HUES64 (cell line): ENCODE measurements at regions not wholly inside any gene's neighbourhood (a gene's known extent, or its start where the extent isn't known, plus 50 kb on each side); places are given as distances from the start of the nearest gene placed in this dataset.
"Not testable (repeated sequence)": the region's sequence is repeated elsewhere in the genome, so short reads cannot be mapped to it uniquely, and the experiment has no call there.

ENCODE experiments used
- H3K27ac ChIP-seq: 2 replicates; pipeline ENCODE4 v1.7.0; 2013; ENCODE audit warnings: low read depth, low read length, inconsistent platforms
- H3K27me3 ChIP-seq: 2 replicates; pipeline ENCODE4 v1.6.1; 2013; ENCODE audit warnings: mild to moderate bottlenecking, low read length; ENCODE audit not compliant: insufficient read depth
- H3K36me3 ChIP-seq: 2 replicates; pipeline ENCODE4 v1.6.1; 2013; ENCODE audit warnings: mild to moderate bottlenecking, low read length; ENCODE audit not compliant: insufficient read depth
- H3K4me1 ChIP-seq: 2 replicates; pipeline ENCODE4 v1.6.1; 2013; ENCODE audit warnings: mild to moderate bottlenecking, low read length, moderate library complexity; ENCODE audit not compliant: insufficient read depth
- H3K4me3 ChIP-seq: 2 replicates; pipeline ENCODE4 v1.5.1; 2013; ENCODE audit warnings: mild to moderate bottlenecking, low read length, moderate library complexity
- H3K9ac ChIP-seq: 2 replicates; pipeline ENCODE4 v1.6.1; 2013; ENCODE audit warnings: mild to moderate bottlenecking, low read depth, low read length
- H3K9me3 ChIP-seq: 2 replicates; pipeline ENCODE4 v1.6.1; 2013; ENCODE audit warnings: low read depth, low read length; ENCODE audit not compliant: insufficient read depth
- WGBS: fragments of 150-250, 120-280 bp; methylation state at CpG from one replicate; pipeline ENCODE4 v1.1.7; 2013; ENCODE audit warnings: missing lambda C conversion rate; 5-methylcytosine and 5-hydroxymethylcytosine counted together

DNA sequence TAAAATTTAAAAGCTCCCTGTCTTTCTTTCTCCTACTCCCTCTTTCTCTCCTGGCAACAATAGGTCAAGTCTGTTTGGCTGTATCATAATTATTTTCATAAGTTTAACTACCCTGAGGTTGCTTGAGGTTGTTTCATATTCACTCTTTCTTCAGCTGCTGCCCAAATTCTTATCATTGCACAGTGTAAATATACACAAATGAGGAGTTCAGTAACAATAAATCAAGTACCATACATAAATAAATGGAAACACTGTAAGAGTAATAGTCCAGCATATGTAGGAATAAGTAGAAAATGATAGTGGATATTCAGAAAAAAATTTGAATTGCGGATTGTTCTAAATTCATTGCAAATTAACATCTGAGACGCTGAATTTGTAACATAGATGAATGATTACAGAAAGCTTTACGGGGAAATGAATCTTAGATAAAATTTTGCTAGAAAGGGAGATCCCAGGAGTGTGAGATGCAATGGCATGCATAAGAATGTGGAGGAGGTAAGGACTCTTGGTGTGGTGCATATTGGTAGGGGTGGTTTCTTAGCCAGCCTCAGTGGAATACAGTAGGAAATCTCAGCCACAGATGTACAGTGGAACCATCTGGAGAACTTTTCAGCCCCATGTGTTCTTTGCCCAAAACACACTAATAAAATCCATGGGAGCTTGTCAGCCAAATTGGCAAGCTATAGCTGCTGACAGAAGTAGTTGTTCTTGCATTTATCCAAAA lies 480.7 kb downstream of the HTR1B start:
- Histone ChIP-seq H3K27ac (no peak overlapping the region), H3K4me3 (no peak overlapping the region), H3K36me3 (no peaks in the 10 kb centered on the region), H3K27me3 (no peaks in the 10 kb centered on the region), H3K9ac (no peak overlapping the region), H3K9me3 (no peaks in the 10 kb centered on the region), H3K4me1 (no peaks in the 10 kb centered on the region)
- WGBS: 92% methylated on average over 3 of the region's 3 CpGs

DNA sequence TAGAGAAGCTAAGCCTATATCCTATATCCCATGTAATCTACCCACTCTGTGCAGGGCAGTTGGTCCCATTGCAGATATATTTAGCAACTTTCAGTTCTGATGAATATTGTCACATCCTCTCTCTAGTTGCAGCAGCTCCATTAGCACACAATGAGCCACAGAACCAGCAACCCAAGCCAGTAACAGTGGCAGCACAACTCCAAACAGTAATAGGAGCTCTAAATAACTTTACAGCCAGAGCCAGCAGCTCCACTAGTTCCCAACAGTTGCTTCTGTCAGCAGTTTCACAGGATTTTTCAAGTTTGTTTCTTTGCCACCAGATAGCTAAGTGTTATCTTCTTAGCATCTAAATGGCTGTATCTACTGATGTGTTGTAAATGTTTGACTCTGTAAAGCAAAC lies 490.8 kb downstream of the HTR1B start:
- no peaks in the 10 kb centered on the region for H3K9me3 ChIP-seq
- no peaks in the 10 kb centered on the region for H3K36me3 ChIP-seq
- peaks cover 5% of the 10 kb centered on the region; the same call in 1 of the 2 replicates for H3K4me1 ChIP-seq
- no peak overlapping the region for H3K9ac ChIP-seq
- H3K4me3 ChIP-seq: no peak overlapping the region
- H3K27me3 ChIP-seq: no peaks in the 10 kb centered on the region
- H3K27ac ChIP-seq: no peak overlapping the region

DNA sequence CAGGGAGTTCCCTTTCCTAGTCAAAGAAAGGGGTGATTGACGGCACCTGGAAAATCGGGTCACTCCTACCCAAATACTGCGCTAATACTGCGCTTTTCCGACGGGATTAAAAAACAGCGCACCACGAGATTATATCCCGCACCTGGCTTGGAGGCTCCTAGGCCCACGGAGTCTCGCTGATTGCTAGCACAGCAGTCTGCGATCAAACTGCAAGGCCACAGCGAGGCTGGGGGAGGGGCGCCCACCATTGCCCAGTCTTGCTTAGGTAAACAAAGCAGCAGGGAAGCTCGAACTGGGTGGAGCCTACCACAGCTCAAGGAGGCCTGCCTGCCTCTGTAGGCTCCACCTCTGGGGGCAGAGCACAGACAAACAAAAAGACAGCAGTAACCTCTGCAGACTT lies 504.1 kb downstream of the HTR1B start:
- not testable (repeated sequence) for H3K27ac ChIP-seq, H3K27me3 ChIP-seq, H3K9me3 ChIP-seq, H3K36me3 ChIP-seq, H3K9ac ChIP-seq, H3K4me3 ChIP-seq, H3K4me1 ChIP-seq
- WGBS: 84% methylated on average over 15 of the region's 15 CpGs

DNA sequence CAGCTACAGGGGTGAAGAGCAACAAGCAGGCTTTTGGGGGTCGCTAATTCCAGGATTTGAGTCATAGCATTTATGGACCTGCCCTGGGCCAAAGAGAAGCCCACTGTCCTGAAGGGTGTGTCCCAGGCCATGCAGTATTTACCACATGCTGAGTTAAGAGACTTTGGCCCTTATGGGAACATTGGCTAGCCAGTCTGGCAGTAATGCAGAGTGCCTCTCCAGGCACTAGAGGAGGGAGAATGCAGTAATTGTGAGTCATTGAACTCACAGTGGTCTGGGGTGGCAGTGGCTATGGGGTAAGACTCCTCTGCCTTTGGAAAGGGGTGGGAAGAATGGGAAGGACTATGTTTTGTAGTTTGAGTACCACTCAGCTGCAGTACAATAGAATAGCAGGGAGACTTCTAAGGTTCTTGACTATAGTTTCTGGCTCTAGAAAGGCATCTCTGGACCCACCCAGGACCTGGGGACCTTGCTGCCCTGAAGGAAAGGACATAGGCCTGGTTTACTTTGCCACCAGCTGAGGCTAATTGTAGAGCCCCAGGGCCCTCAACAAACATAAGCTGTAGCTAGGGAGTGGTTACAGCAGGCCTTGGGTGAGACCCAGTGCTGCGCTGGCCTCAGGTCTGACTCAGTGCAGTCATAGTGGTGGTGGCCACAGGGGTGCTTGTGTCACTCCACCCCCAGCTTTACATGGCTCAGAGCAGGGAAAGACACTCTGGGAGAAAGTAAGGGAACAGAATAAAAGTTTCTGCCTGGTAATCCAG lies 520.9 kb downstream of the HTR1B start:
- no peak overlapping the region for H3K9ac ChIP-seq
- H3K9me3 ChIP-seq: no peaks in the 10 kb centered on the region
- no peak overlapping the region for H3K27ac ChIP-seq
- WGBS: 91% methylated on average over 2 of the region's 2 CpGs
- no peaks in the 10 kb centered on the region for H3K36me3 ChIP-seq
- H3K4me1 ChIP-seq: no peaks in the 10 kb centered on the region
- H3K4me3 ChIP-seq: no peak overlapping the region
- H3K27me3 ChIP-seq: no peaks in the 10 kb centered on the region

DNA sequence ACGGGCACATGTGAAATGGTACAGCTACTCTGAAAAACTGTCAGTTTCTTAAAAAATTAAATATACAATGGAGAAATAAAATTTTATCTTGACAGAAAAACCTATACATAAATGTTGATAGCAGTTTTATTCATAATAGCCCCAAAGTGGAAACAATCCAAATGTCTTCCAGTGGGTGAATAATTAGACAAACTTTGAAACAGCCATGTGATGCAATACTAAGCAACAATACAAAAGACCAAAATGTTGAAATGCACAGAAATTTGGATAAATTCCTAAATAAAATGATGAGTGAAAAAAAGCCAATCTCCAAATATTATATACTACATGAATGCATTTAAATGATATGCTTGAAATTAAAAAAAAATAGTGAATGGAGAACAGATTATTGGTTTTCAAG lies 523.1 kb downstream of the HTR1B start:
- Histone ChIP-seq H3K27ac (no peak overlapping the region), H3K36me3 (no peaks in the 10 kb centered on the region), H3K4me1 (no peaks in the 10 kb centered on the region), H3K4me3 (no peak overlapping the region), H3K27me3 (no peaks in the 10 kb centered on the region), H3K9ac (no peak overlapping the region), H3K9me3 (no peaks in the 10 kb centered on the region)
- 100% methylated on average over 1 of the region's 1 CpG for WGBS

DNA sequence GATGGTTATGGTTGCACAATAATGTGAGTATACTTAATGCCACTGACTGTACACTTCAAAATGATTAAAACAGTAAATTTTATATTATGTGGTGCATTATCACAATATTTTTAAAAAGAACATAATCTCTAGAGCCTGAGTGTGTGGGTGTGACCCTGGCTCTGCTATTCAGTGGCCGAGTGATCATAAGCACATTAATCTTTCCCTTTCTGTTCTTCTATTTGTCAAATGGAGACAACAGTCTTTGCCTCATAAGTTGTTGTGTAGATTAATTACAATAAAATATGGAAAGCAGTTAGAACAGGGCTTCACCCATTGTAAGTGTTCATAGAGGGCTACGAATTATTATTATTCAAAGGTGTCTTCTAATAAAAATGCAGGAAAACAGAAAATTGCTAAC lies 548.6 kb downstream of the HTR1B start:
- Histone ChIP-seq H3K4me3 (no peak overlapping the region), H3K9me3 (no peaks in the 10 kb centered on the region), H3K9ac (no peak overlapping the region), H3K36me3 (no peaks in the 10 kb centered on the region), H3K4me1 (no peaks in the 10 kb centered on the region), H3K27me3 (no peaks in the 10 kb centered on the region), H3K27ac (no peak overlapping the region)
- WGBS: 94% methylated on average over 2 of the region's 2 CpGs

DNA sequence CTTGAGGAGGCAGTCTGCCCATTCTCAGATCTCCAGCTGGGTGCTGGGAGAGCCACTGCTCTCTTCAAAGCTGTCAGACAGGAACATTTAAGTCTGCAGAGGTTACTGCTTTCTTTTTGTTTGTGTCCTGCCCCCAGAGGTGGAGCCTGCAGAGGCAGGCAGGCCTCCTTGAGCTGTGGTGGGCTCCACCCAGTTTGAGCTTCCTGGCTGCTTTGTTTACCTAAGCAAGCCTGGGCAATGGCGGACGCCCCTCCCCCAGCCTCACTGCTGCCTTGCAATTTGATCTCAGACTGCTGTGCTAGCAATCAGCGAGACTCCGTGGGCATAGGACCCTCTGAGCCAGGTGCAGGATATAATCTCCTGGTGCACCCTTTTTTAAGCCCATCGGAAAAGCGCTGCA lies 557.8 kb downstream of the HTR1B start:
- 95% methylated on average over 6 of the region's 6 CpGs for WGBS
- H3K9ac ChIP-seq, H3K27me3 ChIP-seq, H3K4me3 ChIP-seq, H3K9me3 ChIP-seq, H3K27ac ChIP-seq, H3K4me1 ChIP-seq, H3K36me3 ChIP-seq: not testable (repeated sequence)

DNA sequence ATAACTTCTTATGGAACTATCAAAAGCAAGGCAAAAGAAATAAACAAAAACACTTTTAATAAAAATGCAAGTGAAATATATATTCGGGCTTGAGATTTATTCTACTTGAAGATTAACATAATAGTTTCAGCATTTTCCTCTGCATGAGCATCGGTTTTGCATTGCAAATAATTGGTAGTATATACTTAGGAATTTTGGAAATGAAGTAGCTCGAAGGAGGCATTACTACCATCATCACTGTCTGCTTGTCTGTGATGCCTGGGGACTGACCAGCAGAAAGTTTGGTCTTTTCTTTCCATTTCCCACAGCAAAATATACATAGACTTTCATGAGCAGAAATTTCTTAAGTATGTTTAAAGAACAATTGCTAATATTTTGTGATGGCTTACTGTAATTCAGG lies 570.7 kb downstream of the HTR1B start:
- H3K9ac ChIP-seq: no peak overlapping the region
- 90% methylated on average over 2 of the region's 3 CpGs for WGBS
- H3K27me3 ChIP-seq: no peaks in the 10 kb centered on the region
- H3K9me3 ChIP-seq: peaks cover 16% of the 10 kb centered on the region
- no peaks in the 10 kb centered on the region for H3K36me3 ChIP-seq
- no peak overlapping the region for H3K4me3 ChIP-seq
- H3K4me1 ChIP-seq: no peaks in the 10 kb centered on the region
- H3K27ac ChIP-seq: no peak overlapping the region

DNA sequence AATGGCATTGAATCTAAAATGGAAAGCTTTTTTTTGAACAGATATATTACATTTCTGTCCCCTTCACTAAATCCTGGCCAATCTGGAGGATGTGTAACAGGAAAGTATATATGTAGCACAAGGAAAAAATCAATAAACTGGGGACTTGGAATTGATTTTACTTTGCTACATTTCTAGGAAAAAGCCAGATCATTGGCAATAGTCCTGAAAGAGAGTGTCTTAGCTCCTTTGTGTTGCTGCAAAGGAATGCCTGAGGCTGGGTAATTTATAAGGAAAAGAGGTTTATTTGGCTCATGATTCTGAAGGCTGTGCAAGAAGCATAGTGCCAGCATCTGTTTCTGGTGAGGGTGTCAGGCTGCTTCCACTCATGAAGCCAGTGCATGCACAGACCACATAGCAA lies 574.9 kb downstream of the HTR1B start:
- Histone ChIP-seq H3K27me3 (no peaks in the 10 kb centered on the region), H3K4me1 (no peaks in the 10 kb centered on the region), H3K9me3 (peaks cover 7% of the 10 kb centered on the region), H3K36me3 (no peaks in the 10 kb centered on the region), H3K9ac (no peak overlapping the region), H3K4me3 (no peak overlapping the region), H3K27ac (no peak overlapping the region)

DNA sequence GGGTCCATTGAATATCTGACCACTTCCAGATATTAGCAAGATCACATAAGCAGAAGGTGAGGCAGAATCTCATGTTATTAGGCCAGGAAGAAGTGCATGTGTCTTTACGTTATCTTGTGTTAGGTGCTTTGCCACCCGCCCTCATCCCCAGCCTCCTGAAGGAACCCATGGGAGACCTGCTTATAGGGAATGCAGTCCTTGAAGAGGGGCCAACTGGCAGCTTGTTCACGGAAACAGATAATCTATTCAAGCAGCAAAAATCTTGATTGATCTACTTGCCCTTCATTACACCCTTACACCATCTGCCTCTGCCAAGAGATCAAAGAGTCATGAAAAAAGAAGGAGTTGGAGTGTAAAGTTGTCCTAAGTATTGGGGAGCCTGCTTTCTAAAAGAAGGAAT lies 576.4 kb downstream of the HTR1B start:
- no peaks in the 10 kb centered on the region; the same call in 1 of the 2 replicates for H3K9me3 ChIP-seq
- 84% methylated on average over 3 of the region's 3 CpGs for WGBS
- no peak overlapping the region for H3K27ac ChIP-seq
- no peaks in the 10 kb centered on the region for H3K36me3 ChIP-seq
- H3K9ac ChIP-seq: no peak overlapping the region
- H3K4me3 ChIP-seq: no peak overlapping the region
- no peaks in the 10 kb centered on the region for H3K4me1 ChIP-seq
- no peaks in the 10 kb centered on the region for H3K27me3 ChIP-seq

DNA sequence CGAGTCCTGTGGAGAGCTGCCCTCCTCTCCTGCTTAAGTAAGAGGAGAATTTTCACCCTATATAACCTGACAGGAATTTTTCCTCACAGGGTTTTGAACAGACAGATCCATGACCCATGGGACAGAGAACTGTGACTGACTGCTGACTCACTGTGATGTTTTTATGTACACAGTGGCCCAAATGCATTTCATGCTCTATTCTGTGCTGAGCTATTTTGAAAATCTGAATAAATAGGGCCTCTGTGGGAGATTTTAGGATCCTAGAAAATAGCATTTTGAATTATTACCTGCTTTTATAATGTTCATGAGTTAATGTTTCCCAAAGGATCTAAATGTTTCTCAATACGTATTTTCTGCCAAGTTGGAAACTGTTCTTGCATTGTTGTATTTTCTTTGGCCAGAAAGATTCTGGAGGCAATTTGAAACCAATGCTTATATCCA lies 577.4 kb downstream of the HTR1B start:
- no peak overlapping the region for H3K4me3 ChIP-seq
- H3K9ac ChIP-seq: no peak overlapping the region
- 97% methylated on average over 2 of the region's 2 CpGs for WGBS
- H3K36me3 ChIP-seq: no peaks in the 10 kb centered on the region
- no peaks in the 10 kb centered on the region; the same call in 1 of the 2 replicates for H3K9me3 ChIP-seq
- H3K27me3 ChIP-seq: no peaks in the 10 kb centered on the region
- no peaks in the 10 kb centered on the region for H3K4me1 ChIP-seq
- H3K27ac ChIP-seq: no peak overlapping the region
